ENCODE measurements at regions not wholly inside any gene's neighbourhood (a gene's known extent, or its start where the extent isn't known, plus 50 kb on each side); places are given as distances from the start of the nearest gene placed in this dataset.

DNA sequence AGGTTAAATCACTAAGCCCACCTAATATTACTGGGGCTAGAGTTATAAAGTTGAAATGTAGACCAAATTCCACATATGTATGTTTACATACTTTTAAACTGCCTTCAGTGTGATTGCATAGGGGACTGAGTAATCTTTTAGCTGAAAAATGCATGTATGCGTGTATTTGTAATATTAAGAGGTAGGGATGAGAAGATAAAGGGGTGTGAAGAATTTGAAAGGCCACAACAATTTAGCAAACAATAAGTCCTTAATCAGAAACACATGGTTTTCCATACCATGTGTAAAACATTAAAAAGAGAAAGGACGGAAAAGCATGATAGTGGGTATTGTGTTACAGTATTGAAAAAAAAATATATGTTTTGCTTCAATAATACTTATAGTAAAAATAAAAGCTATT, 919.9 kb upstream of the FLRT2 start:
- H3K79me2 ChIP-seq (replicated peaks; ENCODE audit: insufficient read depth, low read length), result no peaks in the 10 kb centered on the region
- no peaks in the 10 kb centered on the region for H3K9me2 ChIP-seq (ENCODE audit: insufficient read depth, low read length)
- H3K9me3 ChIP-seq (ENCODE audit: low read length), result no peaks in the 10 kb centered on the region
- H2AFZ ChIP-seq (ENCODE audit: low read depth, low read length), result no peak overlapping the region
- no peak overlapping the region for H3K4me2 ChIP-seq (ENCODE audit: low read length)
- H4K20me1 ChIP-seq (ENCODE audit: insufficient read depth), result no peaks in the 10 kb centered on the region
- H3K27ac ChIP-seq (ENCODE audit: low read length), result no peak overlapping the region
- no peaks in the 10 kb centered on the region for H3F3A ChIP-seq (ENCODE audit: insufficient read depth, low read length, poor library complexity, severe bottlenecking)
- H3K36me3 ChIP-seq (ENCODE audit: insufficient read depth, low read length), result no peaks in the 10 kb centered on the region
- no peaks in the 10 kb centered on the region for H3K27me3 ChIP-seq (ENCODE audit: insufficient read depth, low read depth, low read length)
- H3K4me3 ChIP-seq (ENCODE audit: low read length), result no peak overlapping the region
- no peak overlapping the region for H3K9ac ChIP-seq (ENCODE audit: low read length)
- TF ChIP-seq POLR2AphosphoS5 (IDR thresholded peaks at IDR 0.05) (no peak), EP300 (conservative IDR thresholded peaks at IDR 0.05; ENCODE audit: poor library complexity, severe bottlenecking) (no peak), EZH2 (IDR thresholded peaks at IDR 0.05; ENCODE audit: borderline replicate concordance, insufficient read depth, low read length, poor library complexity, severe bottlenecking) (no peak), MXI1 (conservative IDR thresholded peaks at IDR 0.05; ENCODE audit: poor library complexity, severe bottlenecking) (no peak), RAD21 (conservative IDR thresholded peaks at IDR 0.05) (no peak), TAF1 (IDR thresholded peaks at IDR 0.05; ENCODE audit: low read depth) (no peak), SMC3 (conservative IDR thresholded peaks at IDR 0.05; ENCODE audit: poor library complexity) (no peak)
- TF ChIP-seq, protein P1, sequence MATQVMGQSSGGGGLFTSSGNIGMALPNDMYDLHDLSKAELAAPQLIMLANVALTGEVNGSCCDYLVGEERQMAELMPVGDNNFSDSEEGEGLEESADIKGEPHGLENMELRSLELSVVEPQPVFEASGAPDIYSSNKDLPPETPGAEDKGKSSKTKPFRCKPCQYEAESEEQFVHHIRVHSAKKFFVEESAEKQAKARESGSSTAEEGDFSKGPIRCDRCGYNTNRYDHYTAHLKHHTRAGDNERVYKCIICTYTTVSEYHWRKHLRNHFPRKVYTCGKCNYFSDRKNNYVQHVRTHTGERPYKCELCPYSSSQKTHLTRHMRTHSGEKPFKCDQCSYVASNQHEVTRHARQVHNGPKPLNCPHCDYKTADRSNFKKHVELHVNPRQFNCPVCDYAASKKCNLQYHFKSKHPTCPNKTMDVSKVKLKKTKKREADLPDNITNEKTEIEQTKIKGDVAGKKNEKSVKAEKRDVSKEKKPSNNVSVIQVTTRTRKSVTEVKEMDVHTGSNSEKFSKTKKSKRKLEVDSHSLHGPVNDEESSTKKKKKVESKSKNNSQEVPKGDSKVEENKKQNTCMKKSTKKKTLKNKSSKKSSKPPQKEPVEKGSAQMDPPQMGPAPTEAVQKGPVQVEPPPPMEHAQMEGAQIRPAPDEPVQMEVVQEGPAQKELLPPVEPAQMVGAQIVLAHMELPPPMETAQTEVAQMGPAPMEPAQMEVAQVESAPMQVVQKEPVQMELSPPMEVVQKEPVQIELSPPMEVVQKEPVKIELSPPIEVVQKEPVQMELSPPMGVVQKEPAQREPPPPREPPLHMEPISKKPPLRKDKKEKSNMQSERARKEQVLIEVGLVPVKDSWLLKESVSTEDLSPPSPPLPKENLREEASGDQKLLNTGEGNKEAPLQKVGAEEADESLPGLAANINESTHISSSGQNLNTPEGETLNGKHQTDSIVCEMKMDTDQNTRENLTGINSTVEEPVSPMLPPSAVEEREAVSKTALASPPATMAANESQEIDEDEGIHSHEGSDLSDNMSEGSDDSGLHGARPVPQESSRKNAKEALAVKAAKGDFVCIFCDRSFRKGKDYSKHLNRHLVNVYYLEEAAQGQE (IDR thresholded peaks at IDR 0.05; ENCODE audit: borderline replicate concordance), result no peak
- TF ChIP-seq, protein P2, sequence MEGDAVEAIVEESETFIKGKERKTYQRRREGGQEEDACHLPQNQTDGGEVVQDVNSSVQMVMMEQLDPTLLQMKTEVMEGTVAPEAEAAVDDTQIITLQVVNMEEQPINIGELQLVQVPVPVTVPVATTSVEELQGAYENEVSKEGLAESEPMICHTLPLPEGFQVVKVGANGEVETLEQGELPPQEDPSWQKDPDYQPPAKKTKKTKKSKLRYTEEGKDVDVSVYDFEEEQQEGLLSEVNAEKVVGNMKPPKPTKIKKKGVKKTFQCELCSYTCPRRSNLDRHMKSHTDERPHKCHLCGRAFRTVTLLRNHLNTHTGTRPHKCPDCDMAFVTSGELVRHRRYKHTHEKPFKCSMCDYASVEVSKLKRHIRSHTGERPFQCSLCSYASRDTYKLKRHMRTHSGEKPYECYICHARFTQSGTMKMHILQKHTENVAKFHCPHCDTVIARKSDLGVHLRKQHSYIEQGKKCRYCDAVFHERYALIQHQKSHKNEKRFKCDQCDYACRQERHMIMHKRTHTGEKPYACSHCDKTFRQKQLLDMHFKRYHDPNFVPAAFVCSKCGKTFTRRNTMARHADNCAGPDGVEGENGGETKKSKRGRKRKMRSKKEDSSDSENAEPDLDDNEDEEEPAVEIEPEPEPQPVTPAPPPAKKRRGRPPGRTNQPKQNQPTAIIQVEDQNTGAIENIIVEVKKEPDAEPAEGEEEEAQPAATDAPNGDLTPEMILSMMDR (IDR thresholded peaks at IDR 0.05; ENCODE audit: poor library complexity, severe bottlenecking), result no peak

DNA sequence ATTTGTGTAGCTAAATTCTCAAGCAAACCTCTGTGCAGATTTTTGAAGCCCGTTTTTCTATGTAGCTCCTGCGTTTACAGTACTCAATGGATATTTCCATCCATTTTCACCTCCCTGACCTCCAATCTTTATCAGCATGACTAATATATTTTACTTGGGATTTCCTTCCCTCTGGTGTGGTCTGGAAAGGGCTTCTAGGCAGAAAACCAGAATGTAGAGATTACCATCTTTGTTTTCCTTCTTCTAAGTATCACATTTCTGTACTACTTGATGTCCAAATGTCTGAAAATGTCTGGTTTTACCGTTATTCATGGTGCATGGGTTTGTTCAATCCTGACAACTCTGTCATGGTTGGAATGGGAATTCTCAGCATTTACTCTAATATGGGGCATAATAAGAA, 907.6 kb upstream of the FLRT2 start:
- H4K20me1 ChIP-seq (ENCODE audit: insufficient read depth), result no peaks in the 10 kb centered on the region

More for the DNA sequence above, 907.6 kb upstream of the FLRT2 start:
- H3K9ac ChIP-seq (ENCODE audit: low read length), result no peak overlapping the region
- TF ChIP-seq MXI1 (conservative IDR thresholded peaks at IDR 0.05; ENCODE audit: poor library complexity, severe bottlenecking) (no peak), TAF1 (IDR thresholded peaks at IDR 0.05; ENCODE audit: low read depth) (no peak), EP300 (conservative IDR thresholded peaks at IDR 0.05; ENCODE audit: poor library complexity, severe bottlenecking) (no peak), POLR2AphosphoS5 (IDR thresholded peaks at IDR 0.05) (no peak)
- H3K27me3 ChIP-seq (ENCODE audit: insufficient read depth, low read depth, low read length), result no peaks in the 10 kb centered on the region
- no peaks in the 10 kb centered on the region for H3K9me3 ChIP-seq (ENCODE audit: low read length)
- H2AFZ ChIP-seq (ENCODE audit: low read depth, low read length), result no peak overlapping the region
- H3K4me3 ChIP-seq (ENCODE audit: low read length), result no peak overlapping the region
- no peaks in the 10 kb centered on the region for H3K36me3 ChIP-seq (ENCODE audit: insufficient read depth, low read length)
- H3K27ac ChIP-seq (ENCODE audit: low read length), result no peak overlapping the region
- no peak overlapping the region for H3K4me2 ChIP-seq (ENCODE audit: low read length)
- H3K79me2 ChIP-seq (replicated peaks; ENCODE audit: insufficient read depth, low read length), result no peaks in the 10 kb centered on the region
- no peaks in the 10 kb centered on the region for H3F3A ChIP-seq (ENCODE audit: insufficient read depth, low read length, poor library complexity, severe bottlenecking)
- no peaks in the 10 kb centered on the region for H3K9me2 ChIP-seq (ENCODE audit: insufficient read depth, low read length)
